Type B pancreatic cell (in vitro differentiated cells): ENCODE measurements at regions not wholly inside any gene's neighbourhood (a gene's known extent, or its start where the extent isn't known, plus 50 kb on each side); places are given as distances from the start of the nearest gene placed in this dataset.

Source experiments
- DNase-seq: peaks from one replicate; pipeline ENCODE4 v3.0.0; 2021; ENCODE audit warnings: mixed read lengths; ENCODE audit not compliant: unreplicated experiment; ENCODE audit errors: extremely low spot score
- H3K27ac Mint-ChIP-seq: 2 replicates; pipeline ENCODE4 v1.8.0; 2021; ENCODE audit warnings: mild to moderate bottlenecking, mixed read lengths
- H3K27me3 Mint-ChIP-seq: 2 replicates; pipeline ENCODE4 v1.8.0; 2021; ENCODE audit warnings: mixed read lengths
- H3K36me3 Mint-ChIP-seq: 2 replicates; pipeline ENCODE4 v1.8.0; 2021; ENCODE audit warnings: mixed read lengths
- H3K4me1 Mint-ChIP-seq: one replicate; pipeline ENCODE4 v1.8.0; 2021; ENCODE audit warnings: mixed read lengths; ENCODE audit not compliant: unreplicated experiment
- H3K4me3 Mint-ChIP-seq: 2 replicates; pipeline ENCODE4 v1.8.0; 2021; ENCODE audit warnings: mild to moderate bottlenecking, mixed read lengths
- H3K9me3 Mint-ChIP-seq: 2 replicates; pipeline ENCODE4 v1.8.0; 2021; ENCODE audit warnings: mixed read lengths
- TF ChIP-seq, protein P1 (sequence below): fragments of 200-600 bp; sonication (generic); conservative IDR thresholded peaks from 2 replicates; pipeline ENCODE4 v1.5.0; 2021; ENCODE audit warnings: antibody characterized with exemption, mild to moderate bottlenecking

DNA sequence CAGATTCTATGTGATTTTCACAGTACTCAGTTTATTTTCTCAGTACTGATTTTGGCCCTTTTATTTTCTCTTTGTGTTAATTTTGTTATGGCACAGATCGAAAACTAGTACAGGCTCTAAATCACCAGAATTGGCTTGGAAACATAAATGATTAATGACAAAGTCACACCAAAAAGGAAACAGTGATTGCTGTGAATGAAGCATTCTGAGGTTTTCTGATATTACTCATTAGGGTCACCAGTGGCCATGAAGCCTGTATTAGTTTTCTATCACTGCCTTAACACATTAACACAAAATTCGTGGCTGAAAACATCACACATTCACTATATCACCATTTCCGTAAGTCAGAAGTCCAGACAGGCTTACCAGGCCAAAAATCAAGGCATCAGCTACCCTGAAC is 343.0 kb upstream of the THRB start:
- H3K27ac Mint-ChIP-seq = no peak overlapping the region
- TF ChIP-seq, protein P1, sequence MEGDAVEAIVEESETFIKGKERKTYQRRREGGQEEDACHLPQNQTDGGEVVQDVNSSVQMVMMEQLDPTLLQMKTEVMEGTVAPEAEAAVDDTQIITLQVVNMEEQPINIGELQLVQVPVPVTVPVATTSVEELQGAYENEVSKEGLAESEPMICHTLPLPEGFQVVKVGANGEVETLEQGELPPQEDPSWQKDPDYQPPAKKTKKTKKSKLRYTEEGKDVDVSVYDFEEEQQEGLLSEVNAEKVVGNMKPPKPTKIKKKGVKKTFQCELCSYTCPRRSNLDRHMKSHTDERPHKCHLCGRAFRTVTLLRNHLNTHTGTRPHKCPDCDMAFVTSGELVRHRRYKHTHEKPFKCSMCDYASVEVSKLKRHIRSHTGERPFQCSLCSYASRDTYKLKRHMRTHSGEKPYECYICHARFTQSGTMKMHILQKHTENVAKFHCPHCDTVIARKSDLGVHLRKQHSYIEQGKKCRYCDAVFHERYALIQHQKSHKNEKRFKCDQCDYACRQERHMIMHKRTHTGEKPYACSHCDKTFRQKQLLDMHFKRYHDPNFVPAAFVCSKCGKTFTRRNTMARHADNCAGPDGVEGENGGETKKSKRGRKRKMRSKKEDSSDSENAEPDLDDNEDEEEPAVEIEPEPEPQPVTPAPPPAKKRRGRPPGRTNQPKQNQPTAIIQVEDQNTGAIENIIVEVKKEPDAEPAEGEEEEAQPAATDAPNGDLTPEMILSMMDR = no peak
- DNase-seq = no peak
- H3K4me3 Mint-ChIP-seq = no peak overlapping the region
- H3K9me3 Mint-ChIP-seq = peaks cover 3% of the 10 kb centered on the region
- H3K27me3 Mint-ChIP-seq = peaks cover 18% of the 10 kb centered on the region
- peaks cover 4% of the 10 kb centered on the region for H3K4me1 Mint-ChIP-seq
- H3K36me3 Mint-ChIP-seq = peaks cover 6% of the 10 kb centered on the region

DNA sequence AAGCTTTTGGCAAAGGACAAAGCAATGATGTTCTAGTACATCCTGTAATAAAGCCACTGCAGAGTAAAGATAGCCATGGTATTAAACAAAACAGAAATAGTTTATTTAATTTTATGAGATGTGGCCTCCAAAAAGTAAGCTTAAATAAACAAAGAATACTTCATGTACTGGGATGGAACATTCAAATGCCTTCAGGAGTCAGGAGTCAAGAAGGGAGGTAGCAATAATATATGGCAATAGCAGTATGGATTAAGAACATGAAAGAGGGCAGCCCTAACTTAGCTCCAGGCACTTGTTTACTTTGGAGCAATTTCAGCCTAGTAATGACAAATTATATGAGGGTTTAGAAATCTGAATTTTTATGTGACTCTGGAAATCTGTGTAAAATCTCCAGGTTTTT is 343.9 kb upstream of the THRB start:
- Mint-ChIP-seq H3K4me1 (peaks cover 4% of the 10 kb centered on the region), H3K27me3 (peaks cover 9% of the 10 kb centered on the region), H3K27ac (no peak overlapping the region), H3K36me3 (peaks cover 6% of the 10 kb centered on the region), H3K4me3 (no peak overlapping the region), H3K9me3 (peaks cover 3% of the 10 kb centered on the region)
- no peak for DNase-seq
- TF ChIP-seq, protein P1 = no peak

DNA sequence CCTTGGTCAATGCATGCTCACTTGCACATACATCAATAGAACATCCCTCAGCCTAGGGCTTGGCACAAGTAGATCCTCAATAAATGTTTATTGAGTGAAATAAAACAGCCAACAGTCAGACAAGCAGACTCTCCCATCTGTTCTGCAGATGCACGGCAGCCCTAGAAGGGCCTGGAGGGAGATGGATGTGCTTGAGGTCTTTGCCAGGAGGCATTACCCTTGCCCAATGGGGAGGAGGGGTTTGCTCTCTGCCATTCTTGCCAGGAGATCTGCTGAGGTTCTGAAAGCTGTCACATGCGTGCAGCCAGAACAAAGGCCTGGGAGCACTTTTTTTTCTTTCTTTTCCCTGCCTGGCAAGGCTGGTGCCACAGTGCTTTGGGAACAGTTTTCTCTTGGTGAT is 349.3 kb upstream of the THRB start:
- no peak overlapping the region for H3K27ac Mint-ChIP-seq
- H3K27me3 Mint-ChIP-seq = peaks cover 3% of the 10 kb centered on the region
- H3K36me3 Mint-ChIP-seq = peaks cover 3% of the 10 kb centered on the region
- DNase-seq = no peak
- H3K4me1 Mint-ChIP-seq = no peaks in the 10 kb centered on the region
- TF ChIP-seq, protein P1 = no peak
- no peaks in the 10 kb centered on the region for H3K9me3 Mint-ChIP-seq
- no peak overlapping the region for H3K4me3 Mint-ChIP-seq

DNA sequence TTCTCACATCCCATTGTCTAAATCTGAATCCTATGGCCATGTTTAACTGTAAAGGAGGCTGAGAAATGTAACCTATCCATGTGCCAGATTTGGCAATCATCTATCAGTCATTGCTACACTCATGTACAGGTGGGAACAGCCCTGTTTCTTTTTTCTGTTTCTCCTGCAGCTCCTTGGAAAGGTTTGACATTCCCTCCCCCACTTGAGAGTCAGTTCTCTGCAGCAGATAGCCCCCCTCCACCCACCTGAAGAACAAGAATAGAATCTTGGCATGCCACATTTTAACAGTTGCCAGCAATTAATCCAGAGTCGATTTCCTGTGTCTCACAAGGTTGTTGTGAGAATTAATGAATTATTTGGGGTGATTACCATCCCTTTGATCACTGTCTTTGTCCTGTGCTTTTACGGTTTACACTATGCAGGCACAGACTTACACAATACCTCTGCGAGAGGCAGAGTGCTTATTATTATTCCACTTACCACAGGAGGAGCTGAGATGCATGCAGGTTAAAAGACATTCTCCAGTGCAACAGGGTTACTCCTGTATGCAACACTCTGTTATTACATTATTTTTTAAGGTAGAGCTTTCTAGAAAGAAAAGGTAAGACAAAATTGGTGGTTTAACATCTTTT is 351.0 kb upstream of the THRB start:
- Mint-ChIP-seq H3K27me3 (peaks cover 3% of the 10 kb centered on the region), H3K4me1 (peaks cover 5% of the 10 kb centered on the region), H3K9me3 (no peaks in the 10 kb centered on the region), H3K36me3 (peaks cover 3% of the 10 kb centered on the region), H3K4me3 (no peak overlapping the region), H3K27ac (no peak overlapping the region)
- TF ChIP-seq, protein P1 = no peak
- no peak for DNase-seq

DNA sequence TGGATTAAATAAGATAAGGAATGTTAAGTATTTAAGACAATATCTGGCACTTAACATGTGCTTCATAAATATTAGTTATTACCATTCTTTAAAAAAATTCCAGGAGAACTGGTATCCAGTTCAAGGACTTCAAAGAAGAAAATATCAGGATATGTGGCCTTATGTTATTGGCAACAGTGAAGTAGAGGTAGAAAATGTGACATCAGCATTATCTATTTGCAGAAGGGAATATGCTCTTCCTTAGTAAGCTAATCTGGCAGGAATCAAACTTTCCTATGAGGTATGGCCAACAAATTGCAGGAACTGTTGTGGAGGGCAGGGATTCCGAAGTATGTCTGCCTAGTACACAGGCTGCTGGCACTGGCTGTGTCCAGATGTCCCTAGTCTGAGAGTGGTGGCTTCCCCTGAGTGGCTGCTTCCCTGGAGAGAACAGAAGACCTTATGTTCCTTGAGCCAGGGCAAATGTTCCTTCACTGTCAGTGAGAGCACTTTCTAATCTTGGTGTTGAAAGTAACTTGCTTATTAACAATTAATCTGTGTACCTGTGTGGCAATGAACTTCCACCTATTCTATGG is 351.7 kb upstream of the THRB start:
- H3K27ac Mint-ChIP-seq = no peak overlapping the region
- TF ChIP-seq, protein P1 = no peak
- H3K9me3 Mint-ChIP-seq = no peaks in the 10 kb centered on the region
- peaks cover 3% of the 10 kb centered on the region for H3K36me3 Mint-ChIP-seq
- no peak overlapping the region for H3K4me3 Mint-ChIP-seq
- DNase-seq = no peak
- H3K4me1 Mint-ChIP-seq = peaks cover 8% of the 10 kb centered on the region
- peaks cover 3% of the 10 kb centered on the region for H3K27me3 Mint-ChIP-seq
